Right ventricle myocardium inferior (tissue), 1 donor: ENCODE measurements at regions not wholly inside any gene's neighbourhood (a gene's known extent, or its start where the extent isn't known, plus 50 kb on each side); places are given as distances from the start of the nearest gene placed in this dataset.

ENCODE experiments used
- ATAC-seq: fragments of 200-7000 bp; cut with Tn5 transposase; one replicate; pipeline ENCODE4 v1.9.1; 2020; ENCODE audit warnings: mild to moderate bottlenecking, moderate library complexity
- DNase-seq: peaks from one replicate; pipeline ENCODE4 v3.0.0; 2021; ENCODE audit errors: missing footprints
- intact Hi-C: fragments of 100-400 bp; cut with DNase I; formaldehyde crosslinking; loops from one replicate; pipeline ENCODE4 v1.11.0; 2022
- donor health status: DM: no; HTN: yes; CAD: no; lungs with severe emphysema.

- DNase-seq (no peak), ATAC-seq (no peak)
- intact Hi-C loops: no loop called here
Measured at GRCh38 chr2:163834221-163834620, 98.4 kb upstream of the FIGN start.

DNA sequence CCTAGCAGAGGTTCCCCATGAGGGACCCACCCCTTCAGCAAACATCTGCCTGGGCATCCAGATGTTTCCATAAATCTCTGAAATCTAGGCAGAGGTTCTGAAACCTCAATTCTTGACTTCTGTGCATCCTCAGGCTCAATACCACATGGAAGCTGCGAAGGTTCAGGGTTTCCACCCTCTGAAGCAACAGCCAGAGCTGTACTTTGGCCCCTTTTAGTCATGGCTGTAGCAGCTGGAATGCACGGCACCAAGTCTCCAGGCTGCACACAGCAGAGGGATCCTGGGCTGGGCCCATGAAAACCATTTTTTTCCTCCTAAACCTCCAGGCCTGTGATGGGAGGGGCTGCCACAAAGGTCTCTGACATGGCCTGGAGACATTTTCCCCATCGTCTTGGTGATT, 93.0 kb upstream of the FIGN start:
- no peak for DNase-seq
- no peak for ATAC-seq
- intact Hi-C loops: no loop called here

- intact Hi-C loops: no loop called here
- ATAC-seq (no peak), DNase-seq (no peak)
Measured at GRCh38 chr2:163822033-163822432, 86.2 kb upstream of the FIGN start.

DNA sequence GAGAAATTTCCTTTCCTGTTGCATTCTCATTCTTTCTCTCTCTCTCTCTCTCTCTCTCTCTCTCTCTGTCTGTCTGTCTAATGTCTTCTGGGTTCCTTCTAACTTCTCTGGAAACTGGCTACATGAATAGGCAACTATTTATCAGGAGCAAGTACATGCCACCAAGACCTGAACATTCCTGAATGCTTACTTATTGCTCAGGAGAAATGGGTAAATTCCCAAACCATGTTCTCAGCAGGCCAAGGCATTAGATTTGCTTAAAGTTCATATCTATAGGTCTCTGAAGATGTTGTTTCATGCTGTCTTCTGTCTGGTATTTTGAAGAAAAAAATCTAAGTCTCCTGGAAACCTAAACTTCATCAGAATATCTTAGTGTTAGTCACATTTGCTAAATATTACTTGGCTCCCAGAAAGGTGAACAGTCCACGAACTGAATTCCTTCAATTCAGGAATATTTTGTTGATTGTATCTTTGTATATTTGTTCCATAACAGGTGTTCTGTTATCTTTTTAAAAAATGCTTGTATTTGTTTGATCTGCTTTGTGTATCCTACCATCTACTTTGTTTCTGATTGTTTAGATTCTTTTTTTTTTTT, 77.2 kb upstream of the FIGN start:
- intact Hi-C loops: no loop called here
- ATAC-seq (no peak), DNase-seq (no peak)

DNA sequence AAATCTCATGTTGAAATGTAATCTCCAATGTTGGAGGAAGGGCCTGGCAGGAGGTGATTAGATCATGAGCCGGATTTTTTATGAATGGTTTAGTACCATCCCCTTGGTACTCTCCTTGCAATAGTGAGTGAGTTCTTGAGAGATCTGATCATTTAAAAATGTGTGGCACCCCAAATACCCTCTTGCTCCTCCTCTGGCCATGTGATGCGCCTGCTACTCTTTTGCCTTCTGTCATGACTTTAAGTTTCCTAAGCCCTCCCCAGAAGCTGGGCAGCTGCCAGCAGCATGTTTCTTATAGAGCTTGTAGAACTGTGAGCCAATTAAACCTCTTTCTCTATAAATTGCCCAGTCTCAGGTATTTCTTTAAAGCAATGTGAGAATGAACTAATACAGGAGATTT, 72.6 kb upstream of the FIGN start:
- DNase-seq (no peak), ATAC-seq (no peak)
- intact Hi-C loops: no loop called here

DNA sequence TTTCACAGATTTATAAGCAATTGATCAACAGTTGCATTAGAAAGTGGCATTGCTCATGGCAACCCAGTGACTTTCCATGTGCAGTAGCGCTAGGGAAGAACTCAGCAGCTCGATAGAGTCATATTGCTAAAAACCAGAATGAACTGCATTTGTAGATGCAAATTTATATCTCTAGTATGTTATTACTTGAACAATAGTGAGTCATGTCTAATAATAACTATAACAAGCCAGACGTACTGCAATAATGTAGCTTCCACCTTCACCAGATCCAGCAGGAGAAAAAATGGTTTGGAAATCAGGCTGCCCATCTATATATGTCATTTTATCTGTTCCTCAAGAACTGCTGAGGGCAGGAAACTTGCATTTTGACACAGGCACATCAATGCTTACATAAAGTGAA, 66.5 kb upstream of the FIGN start:
- intact Hi-C loops: no loop called here
- DNase-seq: no peak
- no peak for ATAC-seq

DNA sequence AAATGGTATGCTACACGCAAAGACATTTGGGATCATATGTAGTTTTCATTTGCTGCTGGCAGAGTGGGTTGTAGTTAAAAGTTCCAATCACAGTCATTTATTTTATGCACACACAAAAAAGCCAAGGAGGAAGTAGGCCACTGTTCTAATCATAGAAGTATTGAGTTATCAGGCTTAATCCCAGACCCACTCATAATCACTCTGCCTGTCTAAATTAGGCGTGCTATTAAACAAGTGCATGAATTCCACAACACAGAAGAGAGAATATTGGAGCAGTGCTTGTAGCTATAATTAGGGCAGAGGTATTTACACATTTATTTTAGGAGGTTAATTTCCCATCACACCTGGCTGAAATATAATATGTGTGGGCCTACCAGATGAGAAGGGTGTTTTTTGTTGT, 65.7 kb upstream of the FIGN start:
- intact Hi-C loops: no loop called here
- no peak for DNase-seq
- ATAC-seq: peak; percentile 46

GRCh38 chr2:163800951-163801381, 65.2 kb upstream of the FIGN start:
- ATAC-seq (no peak), DNase-seq (no peak)
- intact Hi-C loops: no loop called here

DNA sequence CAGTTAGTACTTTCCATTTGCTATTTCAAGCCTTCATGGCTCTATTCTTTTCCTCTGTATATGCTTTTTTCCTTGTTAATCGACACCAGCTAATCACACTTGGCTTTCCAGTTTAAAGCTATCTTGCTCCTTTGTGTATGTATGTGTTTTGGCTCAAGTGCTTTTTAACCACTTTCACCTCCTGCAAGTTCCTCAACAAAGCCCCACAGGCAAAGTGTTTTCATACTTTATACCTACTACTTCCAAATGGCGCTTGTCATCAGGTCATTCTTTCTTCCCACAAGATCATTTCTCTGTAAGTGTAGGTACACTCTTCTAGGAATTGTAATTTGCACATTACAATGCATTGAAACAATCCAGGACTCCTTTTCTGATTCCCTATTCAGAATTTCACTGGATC, 64.0 kb upstream of the FIGN start:
- intact Hi-C loops: no loop called here
- DNase-seq: no peak
- no peak for ATAC-seq

GRCh38 chr2:163794635-163795034, 58.8 kb upstream of the FIGN start:
- intact Hi-C loops: no loop called here
- ATAC-seq (no peak), DNase-seq (no peak)
